ENCODE measurements at regions not wholly inside any gene's neighbourhood (a gene's known extent, or its start where the extent isn't known, plus 50 kb on each side); places are given as distances from the start of the nearest gene placed in this dataset.
A peak's percentile ranks its signal among the peaks of the same experiment; 100 is the strongest.

GRCh38 chr5:100694100-100694499 lies 158.9 kb downstream of the FAM174A start:
- no peak for TF ChIP-seq CTCF (IDR thresholded peaks at IDR 0.05; ENCODE audit: low read depth, low read length)
- TF ChIP-seq MYC (IDR thresholded peaks at IDR 0.05; ENCODE audit: low read depth, low read length), result peak; percentile 26; the same call in 1 of the 2 replicates
